GM23248 (cell line): ENCODE measurements at regions not wholly inside any gene's neighbourhood (a gene's known extent, or its start where the extent isn't known, plus 50 kb on each side); places are given as distances from the start of the nearest gene placed in this dataset.

Source experiments
- DNase-seq: peaks from one replicate; pipeline ENCODE4 v3.0.0-alpha.2; 2015
- H2AFZ ChIP-seq: fragments of 200-600 bp; sonication (generic); 2 replicates; pipeline ENCODE4 v1.6.1; 2016; ENCODE audit warnings: antibody characterized with exemption
- H3F3A ChIP-seq: fragments of 200-600 bp; sonication (generic); 2 replicates; pipeline ENCODE4 v1.6.1; 2016; ENCODE audit warnings: mild to moderate bottlenecking, antibody characterized with exemption, mixed run types; ENCODE audit not compliant: insufficient read depth
- H3K27ac ChIP-seq: fragments of 200-600 bp; sonication (generic); 2 replicates; pipeline ENCODE4 v1.5.1; 2016; ENCODE audit warnings: mild to moderate bottlenecking
- H3K27me3 ChIP-seq: fragments of 200-600 bp; sonication (generic); replicated peaks from 2 replicates; pipeline ENCODE4 v1.6.1; 2016; ENCODE audit warnings: mild to moderate bottlenecking; ENCODE audit not compliant: insufficient read depth
- H3K36me3 ChIP-seq: fragments of 200-600 bp; sonication (generic); 2 replicates; pipeline ENCODE4 v1.6.1; 2016; ENCODE audit warnings: low read depth, mild to moderate bottlenecking
- H3K4me1 ChIP-seq: fragments of 200-600 bp; sonication (generic); 2 replicates; pipeline ENCODE4 v1.6.1; 2016; ENCODE audit warnings: mild to moderate bottlenecking; ENCODE audit not compliant: insufficient read depth
- H3K4me2 ChIP-seq: fragments of 200-600 bp; sonication (generic); one replicate; pipeline ENCODE4 v1.6.1; 2016; ENCODE audit warnings: mild to moderate bottlenecking; ENCODE audit not compliant: unreplicated experiment
- H3K4me3 ChIP-seq: fragments of 200-600 bp; sonication (generic); 2 replicates; pipeline ENCODE4 v1.5.1; 2016; ENCODE audit warnings: mild to moderate bottlenecking
- H3K79me2 ChIP-seq: fragments of 200-600 bp; sonication (generic); 2 replicates; pipeline ENCODE4 v1.6.1; 2016; ENCODE audit warnings: mild to moderate bottlenecking; ENCODE audit not compliant: insufficient read depth
- H3K9ac ChIP-seq: fragments of 200-600 bp; sonication (generic); 2 replicates; pipeline ENCODE4 v1.6.1; 2016; ENCODE audit warnings: mild to moderate bottlenecking
- H3K9me2 ChIP-seq: fragments of 200-600 bp; sonication (generic); 2 replicates; pipeline ENCODE4 v1.6.1; 2016; ENCODE audit warnings: mixed run types, mild to moderate bottlenecking, moderate library complexity; ENCODE audit not compliant: insufficient read depth
- H3K9me3 ChIP-seq: fragments of 200-600 bp; sonication (generic); one replicate; pipeline ENCODE4 v1.6.1; 2017; ENCODE audit warnings: low read depth
- H4K20me1 ChIP-seq: fragments of 200-600 bp; sonication (generic); 2 replicates; pipeline ENCODE4 v1.6.0; 2016; ENCODE audit not compliant: insufficient read depth
- EZH2 ChIP-seq: fragments of 200-600 bp; sonication (generic); IDR thresholded peaks from 2 replicates; pipeline ENCODE4 v1.6.1; 2018; ENCODE audit warnings: antibody characterized with exemption, mild to moderate bottlenecking; ENCODE audit not compliant: insufficient read depth, poor library complexity, severe bottlenecking
- EZH2phosphoT487 ChIP-seq: fragments of 200-600 bp; sonication (generic); IDR thresholded peaks from 2 replicates; pipeline ENCODE4 v1.6.1; 2018; ENCODE audit warnings: antibody characterized with exemption, moderate library complexity, mild to moderate bottlenecking, low read depth; ENCODE audit not compliant: insufficient read depth
- WGBS, 2 experiments: methylation state at CpG; one replicate each; pipeline ENCODE4 v1.1.6; 2015 to 2017; ENCODE audit warnings: low lambda C conversion rate in 2 of 2, low coverage in 1 of 2; ENCODE audit errors: missing lambda C conversion rate in 2 of 2; 5-methylcytosine and 5-hydroxymethylcytosine counted together
- in situ Hi-C: fragments of 300-500 bp; cut with MboI; formaldehyde crosslinking; loops from 2 replicates; pipeline ENCODE4 v1.15.0; 2020

DNA sequence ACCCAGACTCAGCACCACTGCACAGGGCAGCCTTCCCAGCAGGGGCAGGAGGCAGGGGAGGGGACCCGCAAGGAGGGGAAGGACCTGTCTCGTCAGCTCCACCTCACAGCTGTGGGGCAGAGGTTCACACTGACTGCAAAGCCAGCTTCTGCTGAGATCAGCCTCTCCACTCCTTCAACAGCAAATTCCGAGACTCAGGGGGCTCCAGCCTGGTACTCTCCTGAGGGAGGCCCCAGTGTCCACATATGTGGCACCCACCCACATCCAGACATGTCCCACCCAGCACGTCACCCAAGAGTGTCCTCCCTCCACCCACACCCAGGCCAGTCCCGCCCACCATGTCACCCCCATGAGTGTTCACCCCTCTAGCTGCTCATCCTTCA lies 329.5 kb downstream of the NPHP4 start:
- no peak overlapping the region for H2AFZ ChIP-seq
- no peak overlapping the region for H3K4me2 ChIP-seq
- H3K4me1 ChIP-seq: no peaks in the 10 kb centered on the region
- in situ Hi-C loops: no loop called here
- no peaks in the 10 kb centered on the region for H3K79me2 ChIP-seq
- no peaks in the 10 kb centered on the region for H4K20me1 ChIP-seq
- H3K9me2 ChIP-seq: no peaks in the 10 kb centered on the region
- H3K4me3 ChIP-seq: no peak overlapping the region
- no peak overlapping the region for H3K9ac ChIP-seq
- no peaks in the 10 kb centered on the region for H3K36me3 ChIP-seq
- no peaks in the 10 kb centered on the region for H3F3A ChIP-seq
- 32% methylated on average over 5 of the region's 5 CpGs for WGBS, 2 experiments
- H3K27me3 ChIP-seq: no peaks in the 10 kb centered on the region
- H3K9me3 ChIP-seq: no peaks in the 10 kb centered on the region
- TF ChIP-seq EZH2: no peak
- no peak for TF ChIP-seq EZH2phosphoT487
- H3K27ac ChIP-seq: no peak overlapping the region
- DNase-seq: no peak

DNA sequence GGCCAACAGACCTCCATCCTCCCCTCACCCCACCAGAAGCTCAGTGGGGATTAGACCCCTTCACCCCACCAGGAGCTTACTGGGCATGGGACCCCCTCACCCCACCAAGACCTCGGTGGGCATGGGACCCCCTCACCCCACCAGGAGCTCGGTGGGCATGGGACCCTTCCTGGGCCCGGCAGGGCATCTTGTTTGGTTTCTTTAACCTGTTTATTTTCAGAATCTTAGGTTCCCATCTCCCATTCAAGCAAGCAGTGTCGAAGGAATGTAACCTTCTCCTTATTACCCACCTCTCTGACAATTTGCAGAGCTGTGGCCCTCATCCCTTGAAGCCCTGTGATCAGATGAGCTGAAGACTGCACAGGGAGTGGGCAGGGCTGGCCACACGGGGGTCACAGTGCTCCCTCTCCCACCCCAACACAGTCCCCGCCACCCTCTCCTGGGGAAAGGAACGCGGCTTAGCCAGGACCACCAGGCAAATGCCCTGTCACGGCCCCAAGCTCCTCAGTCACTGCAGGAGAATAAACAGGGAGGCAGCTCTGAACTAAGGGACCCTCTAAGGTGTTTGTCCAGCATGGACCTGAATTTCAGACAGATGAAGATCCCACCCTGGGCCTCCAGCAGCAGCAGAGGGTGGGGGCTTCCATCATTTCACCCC lies 330.0 kb downstream of the NPHP4 start:
- H3K9me3 ChIP-seq: no peaks in the 10 kb centered on the region

DNA sequence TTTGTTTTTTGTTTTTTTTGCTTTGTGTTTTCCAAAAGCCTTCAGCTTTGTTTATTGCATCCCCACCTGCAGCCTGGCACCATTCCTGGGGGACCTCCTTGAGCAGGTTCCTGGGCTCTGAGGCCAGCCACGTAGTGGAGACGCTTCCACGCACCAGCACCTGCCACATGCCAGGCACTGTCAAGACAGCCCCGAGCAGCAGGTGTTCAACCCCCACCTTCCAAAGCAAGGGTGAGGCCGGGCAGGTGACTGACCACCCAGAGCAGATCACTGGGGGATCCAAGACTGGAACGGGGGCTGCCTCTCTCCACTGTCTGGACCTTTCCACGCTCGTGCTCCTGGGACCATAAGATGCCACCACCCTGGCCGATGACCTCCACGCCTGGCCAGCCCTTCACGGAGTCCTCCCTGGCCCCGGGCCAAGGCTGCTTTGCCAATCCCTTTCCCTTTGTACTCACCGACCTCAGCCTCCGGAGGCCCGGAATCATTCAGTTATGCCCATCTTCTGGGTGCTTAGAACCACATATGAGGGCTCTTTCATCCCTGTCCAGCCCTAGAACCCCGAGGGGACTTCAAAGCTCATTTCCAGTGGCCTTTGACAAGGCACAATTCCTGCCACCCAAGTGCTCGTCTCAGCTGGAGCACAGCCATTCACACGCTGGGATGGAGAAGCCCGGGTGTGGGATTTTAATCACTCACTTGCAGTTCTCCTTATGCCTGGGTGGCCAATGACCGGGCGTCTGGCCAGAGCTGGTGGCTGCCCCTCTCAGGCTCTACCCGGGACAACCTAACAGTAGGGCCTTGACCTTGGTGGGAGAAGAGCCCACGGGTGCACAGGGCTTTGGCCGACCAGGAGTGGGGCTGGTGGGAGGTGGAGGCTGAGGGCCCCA lies 330.8 kb downstream of the NPHP4 start:
- DNase-seq: no peak
- no peak overlapping the region for H3K4me3 ChIP-seq
- no peak overlapping the region for H3K9ac ChIP-seq
- no peak for TF ChIP-seq EZH2
- no peak for TF ChIP-seq EZH2phosphoT487
- H2AFZ ChIP-seq: no peak overlapping the region
- no peaks in the 10 kb centered on the region for H3K9me3 ChIP-seq
- H3K27ac ChIP-seq: no peak overlapping the region
- no peaks in the 10 kb centered on the region for H4K20me1 ChIP-seq
- no peaks in the 10 kb centered on the region for H3K27me3 ChIP-seq
- in situ Hi-C loops: no loop called here
- no peaks in the 10 kb centered on the region for H3K4me1 ChIP-seq
- WGBS, 2 experiments: 53 to 54% methylated on average over 24 of the region's 24 CpGs
- no peaks in the 10 kb centered on the region for H3K36me3 ChIP-seq
- H3K9me2 ChIP-seq: no peaks in the 10 kb centered on the region
- no peaks in the 10 kb centered on the region for H3K79me2 ChIP-seq
- no peak overlapping the region for H3K4me2 ChIP-seq
- no peaks in the 10 kb centered on the region for H3F3A ChIP-seq

More for the DNA sequence above, 330.0 kb downstream of the NPHP4 start:
- Histone ChIP-seq H3K79me2 (no peaks in the 10 kb centered on the region), H3K27me3 (no peaks in the 10 kb centered on the region), H3K4me3 (no peak overlapping the region), H3K36me3 (no peaks in the 10 kb centered on the region), H3F3A (no peaks in the 10 kb centered on the region), H3K9ac (no peak overlapping the region), H3K4me2 (no peak overlapping the region), H3K4me1 (no peaks in the 10 kb centered on the region), H4K20me1 (no peaks in the 10 kb centered on the region), H2AFZ (no peak overlapping the region), H3K9me2 (no peaks in the 10 kb centered on the region), H3K27ac (no peak overlapping the region)
- TF ChIP-seq EZH2phosphoT487 (no peak), EZH2 (no peak)
- in situ Hi-C loops: no loop called here
- WGBS, 2 experiments: 45 to 47% methylated on average over 9 of the region's 9 CpGs
- DNase-seq: no peak

DNA sequence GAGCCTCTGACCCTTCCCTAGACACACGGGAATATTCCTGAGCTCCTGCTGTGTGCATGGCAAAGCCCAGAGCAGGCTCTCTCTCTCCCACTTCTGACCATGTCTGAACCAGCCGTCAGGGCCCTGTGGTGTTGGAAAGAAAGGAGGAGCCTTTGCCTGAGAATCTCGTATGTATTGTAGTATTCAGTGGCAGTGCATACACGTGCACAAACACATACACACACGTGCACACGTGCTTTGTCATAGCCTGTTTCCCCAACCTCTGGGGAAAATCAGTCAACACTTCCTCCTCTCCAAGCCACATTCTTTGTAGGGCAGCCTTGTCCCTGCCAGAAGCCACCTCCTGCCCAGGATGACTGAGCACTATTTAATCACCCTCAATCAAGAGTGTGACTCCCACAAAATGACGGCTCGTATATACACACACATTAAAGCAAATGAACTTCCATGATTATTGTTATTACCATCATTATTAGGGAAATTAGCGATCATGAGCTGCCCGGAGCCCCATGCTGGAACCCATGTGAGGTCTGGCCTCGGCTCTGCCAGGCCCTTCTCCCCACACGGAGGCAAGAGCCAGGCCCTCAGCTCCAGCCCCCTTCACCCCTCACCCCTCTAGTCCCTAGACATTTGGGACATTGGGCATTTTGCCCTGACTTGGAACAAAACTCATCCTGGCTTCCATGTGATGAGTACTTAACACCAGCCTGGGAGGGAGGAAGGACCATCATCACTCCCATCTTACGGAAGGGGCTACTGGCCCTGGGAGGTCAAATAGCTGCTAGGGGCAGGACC lies 331.9 kb downstream of the NPHP4 start:
- Histone ChIP-seq H3K79me2 (no peaks in the 10 kb centered on the region), H3K27me3 (no peaks in the 10 kb centered on the region), H3K4me2 (no peak overlapping the region), H3K4me1 (no peaks in the 10 kb centered on the region), H2AFZ (no peak overlapping the region), H3K9me2 (no peaks in the 10 kb centered on the region), H3K9me3 (no peaks in the 10 kb centered on the region), H3K4me3 (no peak overlapping the region), H4K20me1 (no peaks in the 10 kb centered on the region), H3K27ac (no peak overlapping the region), H3F3A (no peaks in the 10 kb centered on the region), H3K36me3 (no peaks in the 10 kb centered on the region), H3K9ac (no peak overlapping the region)
- DNase-seq: no peak
- in situ Hi-C loops: no loop called here
- 17 to 23% methylated on average over 13 of the region's 13 CpGs for WGBS, 2 experiments
- TF ChIP-seq EZH2 (no peak), EZH2phosphoT487 (no peak)
